DND-41 (cell line): ENCODE measurements at regions not wholly inside any gene's neighbourhood (a gene's known extent, or its start where the extent isn't known, plus 50 kb on each side); places are given as distances from the start of the nearest gene placed in this dataset.

Experiments used
- ATAC-seq: fragments of 200-7000 bp; cut with Tn5 transposase; 3 replicates; pipeline ENCODE4 v1.9.1; 2021; ENCODE audit warnings: low read depth; ENCODE audit not compliant: insufficient read depth
- DNase-seq: peaks from one replicate; pipeline ENCODE4 v3.0.0-alpha.2; 2020
- H2AFZ ChIP-seq: 2 replicates; pipeline ENCODE4 v1.6.0; 2012; ENCODE audit warnings: low read depth, low read length
- H3K27ac ChIP-seq: 2 replicates; pipeline ENCODE4 v1.5.1; 2012; ENCODE audit warnings: low read length, inconsistent platforms
- H3K27me3 ChIP-seq: fragments of 200-600 bp; sonication (generic); 2 replicates; pipeline ENCODE4 v1.6.0; 2012; ENCODE audit warnings: low read length, mild to moderate bottlenecking, inconsistent platforms; ENCODE audit not compliant: insufficient read depth, poor library complexity
- H3K36me3 ChIP-seq: 2 replicates; pipeline ENCODE4 v1.5.1; 2012; ENCODE audit warnings: low read length, inconsistent platforms; ENCODE audit not compliant: insufficient read depth
- H3K4me1 ChIP-seq: 2 replicates; pipeline ENCODE4 v1.5.1; 2012; ENCODE audit warnings: mild to moderate bottlenecking, low read length; ENCODE audit not compliant: insufficient read depth
- H3K4me2 ChIP-seq: 2 replicates; pipeline ENCODE4 v1.6.0; 2012; ENCODE audit warnings: mild to moderate bottlenecking, moderate library complexity, low read length, inconsistent platforms; ENCODE audit not compliant: insufficient read depth
- H3K4me3 ChIP-seq, 2 experiments: fragments of 200-600 bp in 1 of 2; shearing (Covaris generic) in 1 of 2; 2 replicates each; pipeline ENCODE4 v1.5.1; 2012 to 2016; ENCODE audit warnings: inconsistent platforms in 2 of 2, low read length in 2 of 2, mild to moderate bottlenecking in 2 of 2, low read depth in 1 of 2, moderate library complexity in 1 of 2
- H3K79me2 ChIP-seq: 2 replicates; pipeline ENCODE4 v1.6.0; 2012; ENCODE audit warnings: low read length, inconsistent platforms; ENCODE audit not compliant: insufficient read depth
- H3K9ac ChIP-seq: 2 replicates; pipeline ENCODE4 v1.6.0; 2012; ENCODE audit warnings: low read depth, mild to moderate bottlenecking, inconsistent platforms, low read length, moderate library complexity
- H3K9me3 ChIP-seq: 2 replicates; pipeline ENCODE4 v1.5.1; 2012; ENCODE audit warnings: low read length, moderate library complexity, mild to moderate bottlenecking, inconsistent platforms; ENCODE audit not compliant: insufficient read depth, severe bottlenecking
- H4K20me1 ChIP-seq: 2 replicates; pipeline ENCODE4 v1.6.0; 2012; ENCODE audit warnings: low read length; ENCODE audit not compliant: insufficient read depth
- EZH2 ChIP-seq: IDR thresholded peaks from 3 replicates; pipeline ENCODE4 v1.6.1; 2012; ENCODE audit warnings: borderline replicate concordance, low read depth, mild to moderate bottlenecking, moderate library complexity, low read length, inconsistent platforms; ENCODE audit not compliant: severe bottlenecking
- TF ChIP-seq, protein P1 (sequence below): IDR thresholded peaks from 2 replicates; pipeline ENCODE4 v1.5.1; 2012; ENCODE audit warnings: borderline replicate concordance, low read length, moderate library complexity, mild to moderate bottlenecking; ENCODE audit not compliant: poor library complexity, severe bottlenecking; ENCODE audit errors: extremely low read depth

DNA sequence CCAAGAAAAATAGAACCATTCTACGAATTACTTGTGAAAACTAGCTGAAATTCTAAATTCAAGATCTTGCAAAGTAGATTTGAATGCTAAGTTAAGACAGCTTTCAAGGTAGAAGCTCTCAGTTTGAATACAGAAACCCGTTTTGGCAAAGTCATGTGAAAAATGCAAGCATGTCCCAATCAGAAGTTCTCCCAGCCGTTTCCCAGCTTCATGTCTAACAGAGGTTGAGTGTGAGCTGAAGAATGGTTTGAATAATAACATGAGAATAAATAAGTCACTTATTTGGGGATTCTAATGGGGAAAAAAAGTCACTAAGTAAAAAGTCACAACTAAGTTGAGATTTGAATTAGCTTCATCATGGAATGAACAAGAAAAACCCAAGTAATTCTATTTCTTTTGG lies 152.5 kb upstream of the MAP3K1 start:
- no peak overlapping the region for H3K4me2 ChIP-seq
- peaks cover 21% of the 10 kb centered on the region for H3K27me3 ChIP-seq
- DNase-seq (no peak), ATAC-seq (no peak)
- H3K79me2 ChIP-seq, result no peaks in the 10 kb centered on the region
- no peak overlapping the region for H2AFZ ChIP-seq
- no peaks in the 10 kb centered on the region for H3K36me3 ChIP-seq
- no peaks in the 10 kb centered on the region for H4K20me1 ChIP-seq
- H3K27ac ChIP-seq, result no peak overlapping the region
- no peaks in the 10 kb centered on the region for H3K9me3 ChIP-seq
- no peak overlapping the region for H3K4me3 ChIP-seq
- TF ChIP-seq, protein P1, sequence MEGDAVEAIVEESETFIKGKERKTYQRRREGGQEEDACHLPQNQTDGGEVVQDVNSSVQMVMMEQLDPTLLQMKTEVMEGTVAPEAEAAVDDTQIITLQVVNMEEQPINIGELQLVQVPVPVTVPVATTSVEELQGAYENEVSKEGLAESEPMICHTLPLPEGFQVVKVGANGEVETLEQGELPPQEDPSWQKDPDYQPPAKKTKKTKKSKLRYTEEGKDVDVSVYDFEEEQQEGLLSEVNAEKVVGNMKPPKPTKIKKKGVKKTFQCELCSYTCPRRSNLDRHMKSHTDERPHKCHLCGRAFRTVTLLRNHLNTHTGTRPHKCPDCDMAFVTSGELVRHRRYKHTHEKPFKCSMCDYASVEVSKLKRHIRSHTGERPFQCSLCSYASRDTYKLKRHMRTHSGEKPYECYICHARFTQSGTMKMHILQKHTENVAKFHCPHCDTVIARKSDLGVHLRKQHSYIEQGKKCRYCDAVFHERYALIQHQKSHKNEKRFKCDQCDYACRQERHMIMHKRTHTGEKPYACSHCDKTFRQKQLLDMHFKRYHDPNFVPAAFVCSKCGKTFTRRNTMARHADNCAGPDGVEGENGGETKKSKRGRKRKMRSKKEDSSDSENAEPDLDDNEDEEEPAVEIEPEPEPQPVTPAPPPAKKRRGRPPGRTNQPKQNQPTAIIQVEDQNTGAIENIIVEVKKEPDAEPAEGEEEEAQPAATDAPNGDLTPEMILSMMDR, result no peak
- no peak for TF ChIP-seq EZH2
- no peak overlapping the region for H3K9ac ChIP-seq
- no peaks in the 10 kb centered on the region for H3K4me1 ChIP-seq

DNA sequence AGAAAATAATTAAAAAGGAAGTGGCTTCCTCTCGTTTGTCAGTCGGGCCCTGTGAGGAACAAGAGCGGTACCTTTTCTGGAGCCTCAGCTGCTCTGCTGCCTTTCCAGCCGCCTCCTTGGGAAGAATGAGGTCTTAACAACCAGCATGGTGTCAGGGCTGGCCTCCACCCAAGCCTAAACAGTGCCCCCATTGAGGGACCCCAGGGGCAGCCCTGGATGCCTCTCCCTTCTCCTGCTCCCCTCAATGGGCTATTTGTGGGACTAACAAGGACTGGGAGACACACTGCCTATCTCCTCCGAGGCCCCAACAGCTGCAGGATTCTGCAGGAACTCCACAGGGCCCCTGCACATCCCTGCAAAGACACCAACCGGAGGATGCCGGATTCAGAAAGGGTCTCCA lies 155.4 kb upstream of the MAP3K1 start:
- no peak overlapping the region for H3K4me2 ChIP-seq
- no peak overlapping the region for H3K9ac ChIP-seq
- TF ChIP-seq, protein P1, result no peak
- no peak for TF ChIP-seq EZH2
- peaks cover 21% of the 10 kb centered on the region for H3K27me3 ChIP-seq
- no peak for ATAC-seq
- DNase-seq, result no peak
- no peaks in the 10 kb centered on the region for H3K36me3 ChIP-seq
- no peaks in the 10 kb centered on the region for H3K9me3 ChIP-seq
- H3K4me3 ChIP-seq, result no peak overlapping the region
- H4K20me1 ChIP-seq, result no peaks in the 10 kb centered on the region
- H3K4me1 ChIP-seq, result no peaks in the 10 kb centered on the region
- no peak overlapping the region for H3K27ac ChIP-seq
- H2AFZ ChIP-seq, result no peak overlapping the region
- H3K79me2 ChIP-seq, result no peaks in the 10 kb centered on the region

DNA sequence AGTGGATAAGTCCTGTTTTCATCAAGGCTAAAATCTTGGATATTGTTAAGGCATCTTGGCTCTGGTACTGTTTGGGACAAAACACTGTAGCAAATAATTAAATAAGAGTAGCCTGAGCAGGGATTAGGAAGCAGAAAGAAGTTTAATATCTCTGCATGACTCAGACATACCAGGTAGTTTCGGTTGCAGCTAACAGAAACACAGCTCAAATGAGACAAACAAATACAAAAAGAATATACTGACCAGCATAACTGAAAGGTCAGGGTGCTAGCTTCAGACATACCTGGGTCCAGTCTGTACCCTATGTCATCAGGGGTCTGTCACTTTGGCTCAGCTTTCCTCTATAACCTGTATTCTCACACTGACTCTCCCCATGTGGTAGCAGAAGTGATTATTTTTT lies 156.4 kb upstream of the MAP3K1 start:
- Histone ChIP-seq H4K20me1 (no peaks in the 10 kb centered on the region), H3K79me2 (no peaks in the 10 kb centered on the region), H3K4me1 (no peaks in the 10 kb centered on the region), H3K36me3 (no peaks in the 10 kb centered on the region), H3K9me3 (no peaks in the 10 kb centered on the region), H3K4me2 (no peak overlapping the region), H3K27me3 (peaks cover 21% of the 10 kb centered on the region), H3K4me3 (no peak overlapping the region), H2AFZ (no peak overlapping the region), H3K27ac (no peak overlapping the region), H3K9ac (no peak overlapping the region)
- TF ChIP-seq, protein P1, result no peak
- TF ChIP-seq EZH2, result no peak
- ATAC-seq (no peak), DNase-seq (no peak)
